SK-N-SH (cell line): ENCODE measurements at regions not wholly inside any gene's neighbourhood (a gene's known extent, or its start where the extent isn't known, plus 50 kb on each side); places are given as distances from the start of the nearest gene placed in this dataset.

Experiments used
- CTCF ChIA-PET: fragments of 300-600, 350-600 bp; formaldehyde crosslinking; extraction: SDS; loops from one replicate; lab custom pipeline; 2021; lab: Yijun Ruan, JAX
- POLR2A ChIA-PET: fragments of 350-600 bp; sonication (Branson Sonifier 250); formaldehyde crosslinking; extraction: SDS; loops from one replicate; lab custom pipeline; 2020; ENCODE audit warnings: antibody characterized with exemption, inconsistent platforms; lab: Yijun Ruan, JAX
- DNase-seq: peaks from one replicate; pipeline ENCODE4 v3.0.0; 2012
- H2AFZ ChIP-seq: fragments of 200-600 bp; sonication (generic); 2 replicates; pipeline ENCODE4 v1.8.1; 2016; ENCODE audit warnings: antibody characterized with exemption, mild to moderate bottlenecking, low read depth
- H3F3A ChIP-seq: fragments of 200-600 bp; sonication (generic); replicated peaks from 2 replicates; pipeline ENCODE3; 2016; ENCODE audit warnings: antibody characterized with exemption, mild to moderate bottlenecking; ENCODE audit not compliant: insufficient read depth
- H3K27ac ChIP-seq, 2 experiments: fragments of 200-500 bp in 1 of 2; fragments of 200-600 bp in 1 of 2; sonication (Bioruptor generic) in 1 of 2; sonication (generic), shearing (Covaris generic) in 1 of 2; 2 replicates each; pipeline versions ENCODE4 v1.5.1 to v1.6.1; 2014 to 2016; ENCODE audit warnings: low read depth in 2 of 2, inconsistent platforms in 1 of 2, low read length in 1 of 2, mild to moderate bottlenecking in 1 of 2, mixed read lengths in 1 of 2
- H3K27me3 ChIP-seq: fragments of 200-600 bp; sonication (generic), shearing (Covaris generic); 2 replicates; pipeline ENCODE4 v1.6.1; 2016; ENCODE audit warnings: mixed run types; ENCODE audit not compliant: insufficient read depth
- H3K36me3 ChIP-seq, 2 experiments: fragments of 200-500 bp in 1 of 2; fragments of 200-600 bp in 1 of 2; sonication (Bioruptor generic) in 1 of 2; sonication (generic) in 1 of 2; replicated peaks in 1 of 2; 2 replicates each; pipeline versions ENCODE3 to v1.5.1; 2014 to 2016; ENCODE audit warnings: low read length in 1 of 2, mild to moderate bottlenecking in 1 of 2; ENCODE audit not compliant: insufficient read depth in 2 of 2, control insufficient read depth in 1 of 2
- H3K4me1 ChIP-seq, 2 experiments: fragments of 200-500 bp in 1 of 2; fragments of 200-600 bp in 1 of 2; sonication (Bioruptor generic) in 1 of 2; sonication (generic), shearing (Covaris generic) in 1 of 2; 2 replicates each; pipeline versions ENCODE4 v1.5.1 to v1.6.1; 2014 to 2016; ENCODE audit warnings: low read depth in 1 of 2, low read length in 1 of 2, mixed run types in 1 of 2; ENCODE audit not compliant: insufficient read depth in 2 of 2, control insufficient read depth in 1 of 2
- H3K4me2 ChIP-seq: fragments of 200-600 bp; sonication (generic), shearing (Covaris generic); 2 replicates; pipeline ENCODE4 v1.6.1; 2017; ENCODE audit warnings: mixed run types
- H3K4me3 ChIP-seq, 2 experiments: fragments of 200-500 bp in 1 of 2; fragments of 200-600 bp in 1 of 2; sonication (Bioruptor generic) in 1 of 2; sonication (generic), shearing (Covaris generic) in 1 of 2; 2 replicates each; pipeline versions ENCODE4 v1.5.1 to v1.8.1; 2014 to 2016; ENCODE audit warnings: low read depth in 2 of 2, inconsistent platforms in 1 of 2, low read length in 1 of 2, mild to moderate bottlenecking in 1 of 2, mixed read lengths in 1 of 2, moderate library complexity in 1 of 2
- H3K79me2 ChIP-seq: fragments of 200-600 bp; sonication (generic); 2 replicates; pipeline ENCODE4 v1.8.1; 2017; ENCODE audit warnings: mild to moderate bottlenecking; ENCODE audit not compliant: insufficient read depth
- H3K9ac ChIP-seq: fragments of 200-600 bp; sonication (generic); 2 replicates; pipeline ENCODE4 v1.6.1; 2017; ENCODE audit warnings: mixed run types
- H3K9me2 ChIP-seq: fragments of 200-600 bp; sonication (generic); 2 replicates; pipeline ENCODE4 v1.6.1; 2017; ENCODE audit warnings: mixed run types
- H3K9me3 ChIP-seq: fragments of 200-600 bp; sonication (generic); 2 replicates; pipeline ENCODE4 v1.6.1; 2017; ENCODE audit warnings: mixed run types, mild to moderate bottlenecking, moderate library complexity
- H4K20me1 ChIP-seq: fragments of 200-600 bp; sonication (generic); 2 replicates; pipeline ENCODE4 v1.6.1; 2017; ENCODE audit warnings: mild to moderate bottlenecking, mixed run types; ENCODE audit not compliant: insufficient read depth
- EZH2phosphoT487 ChIP-seq: fragments of 200-600 bp; sonication (generic); IDR thresholded peaks from 2 replicates; pipeline ENCODE4 v1.6.1; 2017; ENCODE audit warnings: low read depth, mixed run types, mild to moderate bottlenecking, antibody characterized with exemption, moderate library complexity, borderline replicate concordance
- FOSL2 ChIP-seq: IDR thresholded peaks from 2 replicates; pipeline ENCODE4 v1.4.0; 2012; ENCODE audit warnings: low read depth, mild to moderate bottlenecking, moderate library complexity, borderline replicate concordance
- FOXJ3 ChIP-seq: sonication (generic); formaldehyde crosslinking; IDR thresholded peaks from 2 replicates; pipeline ENCODE4 v1.5.1; 2020; ENCODE audit warnings: mild to moderate bottlenecking, missing genetic modification reagents
- FOXM1 ChIP-seq: IDR thresholded peaks from 2 replicates; pipeline ENCODE4 v1.4.0; 2012; ENCODE audit warnings: low read depth, mild to moderate bottlenecking
- GATA2 ChIP-seq: sonication (generic); formaldehyde crosslinking; IDR thresholded peaks from 2 replicates; pipeline ENCODE4 v1.5.0; 2020; ENCODE audit warnings: mild to moderate bottlenecking, missing genetic modification reagents
- NFIC ChIP-seq: IDR thresholded peaks from 2 replicates; pipeline ENCODE4 v1.4.0; 2012; ENCODE audit warnings: borderline replicate concordance
- NRF1 ChIP-seq: IDR thresholded peaks from 2 replicates; pipeline ENCODE4 v1.6.1; 2012; ENCODE audit warnings: low read depth, mild to moderate bottlenecking, low read length
- RCOR1 ChIP-seq: fragments of 150-350 bp; IDR thresholded peaks from 2 replicates; pipeline ENCODE4 v1.6.1; 2017; ENCODE audit warnings: antibody characterized with exemption, low read length
- RFX5 ChIP-seq: IDR thresholded peaks from 2 replicates; pipeline ENCODE4 v1.6.1; 2012; ENCODE audit warnings: mild to moderate bottlenecking, improper control_type of control experiment, low read length
- SIN3A ChIP-seq: IDR thresholded peaks from 2 replicates; pipeline ENCODE4 v1.6.1; 2012; ENCODE audit warnings: low read depth, mild to moderate bottlenecking, low read length, moderate library complexity, borderline replicate concordance
- USF2 ChIP-seq: fragments of 150-350 bp; IDR thresholded peaks from 2 replicates; pipeline ENCODE4 v1.6.1; 2017; ENCODE audit warnings: antibody characterized with exemption, low read length, low read depth, borderline replicate concordance
- WGBS: methylation state at CpG from one replicate; pipeline ENCODE4 v1.1.6; 2017; ENCODE audit warnings: low lambda C conversion rate; 5-methylcytosine and 5-hydroxymethylcytosine counted together
- TF ChIP-seq, protein P1 (sequence below): IDR thresholded peaks from 2 replicates; pipeline ENCODE4 v1.4.0; 2012; ENCODE audit warnings: low read depth
- TF ChIP-seq, protein P2 (sequence below): fragments of 200-600 bp; sonication (generic); IDR thresholded peaks from 2 replicates; pipeline ENCODE4 v1.6.1; 2017; ENCODE audit warnings: antibody characterized with exemption, mild to moderate bottlenecking, moderate library complexity

- Histone ChIP-seq H3F3A (no peaks in the 10 kb centered on the region), H3K27ac (no peak overlapping the region), H3K4me3 (no peak overlapping the region), H2AFZ (no peak overlapping the region), H3K4me2 (no peak overlapping the region), H3K4me1 (peaks cover 0 to 12% of the 10 kb centered on the region in 2 experiments; a peak in 1 of 4 replicates), H3K36me3 (no peaks in the 10 kb centered on the region), H3K27me3 (no peaks in the 10 kb centered on the region), H3K79me2 (no peaks in the 10 kb centered on the region), H3K9me3 (no peaks in the 10 kb centered on the region), H3K9me2 (no peaks in the 10 kb centered on the region), H3K9ac (no peak overlapping the region), H4K20me1 (no peaks in the 10 kb centered on the region)
- no peak for DNase-seq
- ChIA-PET POLR2A (no interaction called here), CTCF (interaction anchor here (0.6 to 0.9 kb wide), 2 partner anchors 9 to 69 kb away, joined by 3 read pairs; no protein-coding TSS in a partner anchor)
- WGBS: 72% methylated on average over 14 of the region's 18 CpGs
- TF ChIP-seq FOXJ3 (CRISPR knock-in tag) (no peak), GATA2 (CRISPR knock-in tag) (no peak), FOSL2 (no peak), USF2 (no peak), FOXM1 (no peak), NFIC (no peak), EZH2phosphoT487 (no peak), SIN3A (no peak), RFX5 (no peak), RCOR1 (no peak), NRF1 (no peak)
- TF ChIP-seq, protein P1, sequence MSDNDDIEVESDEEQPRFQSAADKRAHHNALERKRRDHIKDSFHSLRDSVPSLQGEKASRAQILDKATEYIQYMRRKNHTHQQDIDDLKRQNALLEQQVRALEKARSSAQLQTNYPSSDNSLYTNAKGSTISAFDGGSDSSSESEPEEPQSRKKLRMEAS: no peak
- TF ChIP-seq, protein P2, sequence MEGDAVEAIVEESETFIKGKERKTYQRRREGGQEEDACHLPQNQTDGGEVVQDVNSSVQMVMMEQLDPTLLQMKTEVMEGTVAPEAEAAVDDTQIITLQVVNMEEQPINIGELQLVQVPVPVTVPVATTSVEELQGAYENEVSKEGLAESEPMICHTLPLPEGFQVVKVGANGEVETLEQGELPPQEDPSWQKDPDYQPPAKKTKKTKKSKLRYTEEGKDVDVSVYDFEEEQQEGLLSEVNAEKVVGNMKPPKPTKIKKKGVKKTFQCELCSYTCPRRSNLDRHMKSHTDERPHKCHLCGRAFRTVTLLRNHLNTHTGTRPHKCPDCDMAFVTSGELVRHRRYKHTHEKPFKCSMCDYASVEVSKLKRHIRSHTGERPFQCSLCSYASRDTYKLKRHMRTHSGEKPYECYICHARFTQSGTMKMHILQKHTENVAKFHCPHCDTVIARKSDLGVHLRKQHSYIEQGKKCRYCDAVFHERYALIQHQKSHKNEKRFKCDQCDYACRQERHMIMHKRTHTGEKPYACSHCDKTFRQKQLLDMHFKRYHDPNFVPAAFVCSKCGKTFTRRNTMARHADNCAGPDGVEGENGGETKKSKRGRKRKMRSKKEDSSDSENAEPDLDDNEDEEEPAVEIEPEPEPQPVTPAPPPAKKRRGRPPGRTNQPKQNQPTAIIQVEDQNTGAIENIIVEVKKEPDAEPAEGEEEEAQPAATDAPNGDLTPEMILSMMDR: no peak
Measured at GRCh38 chr1:47656719-47657685, 219.2 kb downstream of the FOXD2 start.
